HCT116 (cell line): ENCODE measurements at regions not wholly inside any gene's neighbourhood (a gene's known extent, or its start where the extent isn't known, plus 50 kb on each side); places are given as distances from the start of the nearest gene placed in this dataset.
"Not testable (repeated sequence)": the region's sequence is repeated elsewhere in the genome, so short reads cannot be mapped to it uniquely, and the experiment has no call there.

ENCODE experiments used
- ATAC-seq: fragments of 200-7000 bp; cut with Tn5 transposase; 2 replicates; pipeline ENCODE4 v1.9.1; 2020; ENCODE audit warnings: mild to moderate bottlenecking, moderate library complexity
- BruUV-seq: library from RNA; stranded (reverse); fragments of 400-500 nt; replicated peaks from 2 replicates; lab custom pipeline; 2021; lab: Mats Ljungman, UMichigan
- CTCF ChIA-PET: fragments of 300-600 bp; sonication (Branson Sonifier 250); formaldehyde crosslinking; loops from one replicate; lab custom pipeline; 2021; ENCODE audit warnings: antibody characterized with exemption; lab: Charles Lee
- POLR2A ChIA-PET: fragments of 300-600, 350-600 bp; sonication (Branson Sonifier 250); formaldehyde crosslinking; loops from one replicate; lab custom pipeline; 2021; ENCODE audit warnings: antibody characterized with exemption; lab: Charles Lee
- RAD21 ChIA-PET, 2 experiments: fragments of 300-600 bp; sonication (Branson Sonifier 250); formaldehyde crosslinking; loops; one replicate each; lab custom pipeline; 2023; ENCODE audit warnings: low total read pairs in 2 of 2; ENCODE audit not compliant: uncharacterized antibody in 2 of 2, unreplicated experiment in 2 of 2, low non-redundant PET in 1 of 2; lab: Charles Lee
- DNase-seq: peaks from one replicate; pipeline ENCODE4 v3.0.0-alpha.2; 2010; ENCODE audit warnings: low read depth, low spot score
- H2AFZ ChIP-seq: fragments of 200-600 bp; shearing (Covaris generic), sonication (generic); 2 replicates; pipeline ENCODE4 v1.6.1; 2017; ENCODE audit warnings: low read depth, mixed run types, mixed read lengths, antibody characterized with exemption, low read length; ENCODE audit not compliant: poor library complexity, severe bottlenecking
- H3K27ac ChIP-seq: 2 replicates; pipeline ENCODE4 v1.5.1; 2012; ENCODE audit warnings: low read depth, low read length
- H3K27me3 ChIP-seq: fragments of 200-600 bp; sonication (generic); 2 replicates; pipeline ENCODE4 v1.6.1; 2016; ENCODE audit warnings: mixed run types, low read length, mixed read lengths; ENCODE audit not compliant: insufficient read depth
- H3K36me3 ChIP-seq, 2 experiments: fragments of 200-500 bp in 1 of 2; fragments of 200-600 bp in 1 of 2; sonication (Bioruptor generic) in 1 of 2; sonication (generic) in 1 of 2; 2 replicates each; pipeline versions ENCODE4 v1.5.1 to v1.6.1; 2014 to 2016; ENCODE audit warnings: low read length in 2 of 2, inconsistent platforms in 1 of 2, mixed read lengths in 1 of 2, mixed run types in 1 of 2; ENCODE audit not compliant: insufficient read depth in 2 of 2, control insufficient read depth in 1 of 2
- H3K4me1 ChIP-seq, 2 experiments: fragments of 200-600 bp in 1 of 2; sonication (generic) in 1 of 2; 2 replicates each; pipeline versions ENCODE4 v1.5.1 to v1.6.1; 2012 to 2017; ENCODE audit warnings: low read length in 2 of 2, inconsistent platforms in 1 of 2, mild to moderate bottlenecking in 1 of 2, mixed read lengths in 1 of 2, mixed run types in 1 of 2, moderate library complexity in 1 of 2; ENCODE audit not compliant: insufficient read depth in 2 of 2, control insufficient read depth in 1 of 2
- H3K4me2 ChIP-seq: fragments of 200-600 bp; sonication (generic); 2 replicates; pipeline ENCODE4 v1.6.1; 2017; ENCODE audit warnings: mixed run types, low read length, mixed read lengths
- H3K4me3 ChIP-seq, 2 experiments: fragments of 200-600 bp in 1 of 2; sonication (generic) in 1 of 2; replicated peaks in 1 of 2; 2 replicates each; pipeline ENCODE4 v1.5.1; 2011 to 2016; ENCODE audit warnings: low read length in 2 of 2, control low read depth in 1 of 2, low read depth in 1 of 2, mild to moderate bottlenecking in 1 of 2, mixed read lengths in 1 of 2, mixed run types in 1 of 2
- H3K79me2 ChIP-seq: fragments of 200-600 bp; sonication (generic); 2 replicates; pipeline ENCODE4 v1.6.1; 2017; ENCODE audit warnings: mild to moderate bottlenecking, mixed run types, low read length, moderate library complexity, mixed read lengths; ENCODE audit not compliant: insufficient read depth
- H3K9ac ChIP-seq: fragments of 200-600 bp; sonication (generic); 2 replicates; pipeline ENCODE4 v1.6.1; 2016; ENCODE audit warnings: low read length, mixed read lengths
- H3K9me2 ChIP-seq: fragments of 200-600 bp; sonication (generic), shearing (Covaris generic); 2 replicates; pipeline ENCODE4 v1.6.1; 2017; ENCODE audit warnings: mixed run types, mild to moderate bottlenecking, moderate library complexity; ENCODE audit not compliant: insufficient read depth
- H3K9me3 ChIP-seq, 2 experiments: fragments of 200-500 bp in 1 of 2; fragments of 200-600 bp in 1 of 2; sonication (Bioruptor generic) in 1 of 2; sonication (generic) in 1 of 2; 2 replicates each; pipeline ENCODE4 v1.6.1; 2014 to 2017; ENCODE audit warnings: low read length in 2 of 2, mixed read lengths in 2 of 2, inconsistent platforms in 1 of 2, low read depth in 1 of 2, mild to moderate bottlenecking in 1 of 2, mixed run types in 1 of 2, moderate library complexity in 1 of 2; ENCODE audit not compliant: control insufficient read depth in 1 of 2, insufficient read depth in 1 of 2
- H4K20me1 ChIP-seq: fragments of 200-600 bp; sonication (generic), shearing (Covaris generic); 2 replicates; pipeline ENCODE4 v1.6.1; 2017; ENCODE audit warnings: mixed run types, mild to moderate bottlenecking, moderate library complexity; ENCODE audit not compliant: insufficient read depth
- EGR1 ChIP-seq: IDR thresholded peaks from 2 replicates; pipeline ENCODE4 v1.6.1; 2012; ENCODE audit warnings: low read depth
- EZH2phosphoT487 ChIP-seq: fragments of 200-600 bp; IDR thresholded peaks from 2 replicates; pipeline ENCODE4 v1.6.1; 2018; ENCODE audit warnings: antibody characterized with exemption, borderline replicate concordance
- FOSL1 ChIP-seq: IDR thresholded peaks from 2 replicates; pipeline ENCODE4 v1.6.1; 2012; ENCODE audit warnings: low read depth
- JUND ChIP-seq: IDR thresholded peaks from 2 replicates; pipeline ENCODE4 v1.6.1; 2012
- RAD21 ChIP-seq: IDR thresholded peaks from 2 replicates; pipeline ENCODE4 v1.6.1; 2012; ENCODE audit warnings: low read depth, mild to moderate bottlenecking
- SRF ChIP-seq: IDR thresholded peaks from 2 replicates; pipeline ENCODE4 v1.6.1; 2012; ENCODE audit warnings: low read depth
- TCF7L2 ChIP-seq: IDR thresholded peaks from 2 replicates; pipeline ENCODE4 v1.7.0; 2011; ENCODE audit warnings: borderline replicate concordance, inconsistent platforms; ENCODE audit not compliant: insufficient read depth, insufficient read length; ENCODE audit errors: extremely low read depth
- YY1 ChIP-seq: IDR thresholded peaks from 2 replicates; pipeline ENCODE4 v1.6.1; 2011; ENCODE audit warnings: low read length, low read depth, moderate library complexity, mild to moderate bottlenecking; ENCODE audit not compliant: insufficient replicate concordance; ENCODE audit errors: extremely low read depth
- ZNF274 ChIP-seq: fragments of 200-500 bp; sonication (Bioruptor generic); IDR thresholded peaks from 2 replicates; pipeline ENCODE4 v1.6.1; 2014; ENCODE audit warnings: mild to moderate bottlenecking, low read depth, low read length, inconsistent platforms
- intact Hi-C: fragments of 100-400 bp; cut with micrococcal nuclease; formaldehyde crosslinking; loops from 2 replicates; pipeline ENCODE4 v1.10.0; 2022
- TF ChIP-seq, protein P1 (sequence below): IDR thresholded peaks from 2 replicates; pipeline ENCODE4 v1.6.1; 2012
- TF ChIP-seq, protein P2 (sequence below): IDR thresholded peaks from 2 replicates; pipeline ENCODE4 v1.6.1; 2012

GRCh38 chr2:36165132-36165531 lies 190.4 kb upstream of the CRIM1 start:
- Histone ChIP-seq H3K9me2 (no peaks in the 10 kb centered on the region), H3K27ac (no peak overlapping the region), H3K27me3 (no peaks in the 10 kb centered on the region)
- ATAC-seq = no peak
- no peak for TF ChIP-seq EGR1
- TF ChIP-seq ZNF274 = no peak
- TF ChIP-seq RAD21 = no peak
- TF ChIP-seq, all 23 proteins: peak for 0
- no peak for DNase-seq
- no peaks in the 10 kb centered on the region for H3K36me3 ChIP-seq
- ChIA-PET CTCF (no interaction called here), RAD21 (no interaction called here), POLR2A (no interaction called here)
- no TSS peak for BruUV-seq
- no peaks in the 10 kb centered on the region for H4K20me1 ChIP-seq
- H2AFZ ChIP-seq = no peak overlapping the region
- H3K4me3 ChIP-seq = no peak overlapping the region
- no peaks in the 10 kb centered on the region for H3K79me2 ChIP-seq
- H3K9me3 ChIP-seq = no peaks in the 10 kb centered on the region
- no peaks in the 10 kb centered on the region for H3K4me1 ChIP-seq
- H3K4me2 ChIP-seq = no peak overlapping the region
- intact Hi-C loops = no loop called here
- no peak overlapping the region for H3K9ac ChIP-seq

- H3K4me2 ChIP-seq = no peak overlapping the region
- intact Hi-C loops = no loop called here
- H2AFZ ChIP-seq = no peak overlapping the region
- no peaks in the 10 kb centered on the region for H4K20me1 ChIP-seq
- ATAC-seq = no peak
- RAD21 ChIA-PET = no interaction called here
- H3K9me3 ChIP-seq = no peaks in the 10 kb centered on the region
- no peaks in the 10 kb centered on the region for H3K36me3 ChIP-seq
- TF ChIP-seq, protein P1, sequence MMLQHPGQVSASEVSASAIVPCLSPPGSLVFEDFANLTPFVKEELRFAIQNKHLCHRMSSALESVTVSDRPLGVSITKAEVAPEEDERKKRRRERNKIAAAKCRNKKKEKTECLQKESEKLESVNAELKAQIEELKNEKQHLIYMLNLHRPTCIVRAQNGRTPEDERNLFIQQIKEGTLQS = no peak
- TF ChIP-seq RAD21 (no peak), ZNF274 (no peak), EZH2phosphoT487 (no peak), SRF (no peak), JUND (no peak), YY1 (no peak), FOSL1 (no peak), TCF7L2 (no peak)
- TF ChIP-seq, protein P2, sequence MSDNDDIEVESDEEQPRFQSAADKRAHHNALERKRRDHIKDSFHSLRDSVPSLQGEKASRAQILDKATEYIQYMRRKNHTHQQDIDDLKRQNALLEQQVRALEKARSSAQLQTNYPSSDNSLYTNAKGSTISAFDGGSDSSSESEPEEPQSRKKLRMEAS = no peak
- H3K27me3 ChIP-seq = no peaks in the 10 kb centered on the region; the same call in 1 of the 2 replicates
- no peaks in the 10 kb centered on the region for H3K9me2 ChIP-seq
- no peak overlapping the region for H3K27ac ChIP-seq
- BruUV-seq = no TSS peak
- POLR2A ChIA-PET = no interaction called here
- H3K9ac ChIP-seq = no peak overlapping the region
- no peaks in the 10 kb centered on the region for H3K79me2 ChIP-seq
- DNase-seq = no peak
- H3K4me3 ChIP-seq = no peak overlapping the region
- no peaks in the 10 kb centered on the region for H3K4me1 ChIP-seq
- CTCF ChIA-PET = no interaction called here
These were observed 191.9 kb upstream of the CRIM1 start for GRCh38 chr2:36163520-36164254.

DNA sequence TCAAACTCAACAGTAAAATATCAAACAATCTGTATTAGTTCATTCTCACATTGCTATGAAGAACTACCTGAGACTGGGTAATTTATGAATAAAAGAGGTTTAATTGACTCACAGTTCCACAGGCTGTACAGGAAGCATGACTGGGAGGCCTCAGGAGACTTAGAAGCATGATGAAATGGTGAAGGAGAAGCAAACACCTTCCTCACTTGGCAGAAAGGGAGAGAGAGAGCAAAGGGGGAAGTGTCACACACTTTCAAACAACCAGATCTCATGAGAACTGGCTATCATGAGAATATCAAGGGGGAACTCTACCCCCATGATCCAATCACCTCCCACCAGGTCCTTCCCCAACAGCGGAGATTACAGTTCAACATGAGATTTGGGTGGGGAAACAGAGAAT lies 198.5 kb upstream of the CRIM1 start:
- not testable (repeated sequence) for BruUV-seq

More for the DNA sequence above, 198.5 kb upstream of the CRIM1 start:
- H3K4me3 ChIP-seq, H3K9me2 ChIP-seq, H3K9ac ChIP-seq, ATAC-seq, H2AFZ ChIP-seq, H4K20me1 ChIP-seq, RAD21 ChIA-PET, H3K4me2 ChIP-seq, H3K4me1 ChIP-seq, H3K79me2 ChIP-seq, CTCF ChIA-PET, intact Hi-C loops, DNase-seq, POLR2A ChIA-PET, H3K27ac ChIP-seq, H3K9me3 ChIP-seq, H3K27me3 ChIP-seq, H3K36me3 ChIP-seq: not testable (repeated sequence)
